H1 (cell line): ENCODE measurements at regions not wholly inside any gene's neighbourhood (a gene's known extent, or its start where the extent isn't known, plus 50 kb on each side); places are given as distances from the start of the nearest gene placed in this dataset.

Experiments
- CTCF ChIA-PET: fragments of 300-600 bp; sonication (Branson Sonifier 250); formaldehyde crosslinking; loops from one replicate; lab custom pipeline; 2021; ENCODE audit not compliant: partially characterized antibody; lab: Charles Lee
- POLR2A ChIA-PET: fragments of 300-600 bp; sonication (Branson Sonifier 250); formaldehyde crosslinking; loops from one replicate; lab custom pipeline; 2021; ENCODE audit warnings: inconsistent platforms; ENCODE audit not compliant: partially characterized antibody; lab: Charles Lee
- DNase-seq, 2 experiments: peaks; one replicate each; pipeline versions ENCODE4 v3.0.0 to v3.0.0-alpha.2; 2010 to 2022; ENCODE audit warnings: low spot score in 2 of 2, low read depth in 1 of 2, mixed read lengths in 1 of 2
- FAIRE-seq: peaks from 2 replicates; lab custom pipeline; 2011; peaks lifted over from hg19 to GRCh38; lab: Jason Lieb, UNC
- H2AFZ ChIP-seq: 2 replicates; pipeline ENCODE4 v1.8.1; 2012; ENCODE audit warnings: low read length, inconsistent platforms
- H2AK5ac ChIP-seq: 2 replicates; pipeline ENCODE4 v1.6.1; 2013; ENCODE audit warnings: low read depth, low read length
- H2BK120ac ChIP-seq: replicated peaks from 2 replicates; pipeline ENCODE3; 2013; ENCODE audit warnings: low read depth, low read length, inconsistent platforms
- H2BK12ac ChIP-seq: 2 replicates; pipeline ENCODE4 v1.6.1; 2013; ENCODE audit warnings: low read depth, low read length
- H2BK15ac ChIP-seq: 2 replicates; pipeline ENCODE4 v1.6.1; 2013; ENCODE audit warnings: low read length
- H2BK20ac ChIP-seq: 2 replicates; pipeline ENCODE4 v1.6.1; 2013; ENCODE audit warnings: low read length
- H2BK5ac ChIP-seq: 2 replicates; pipeline ENCODE4 v1.6.1; 2013; ENCODE audit warnings: low read depth, low read length
- H3K14ac ChIP-seq: 2 replicates; pipeline ENCODE4 v1.6.1; 2013; ENCODE audit warnings: inconsistent platforms; ENCODE audit not compliant: insufficient read length
- H3K18ac ChIP-seq: 2 replicates; pipeline ENCODE4 v1.6.1; 2013; ENCODE audit warnings: low read length; ENCODE audit errors: extremely low read depth
- H3K23ac ChIP-seq: 2 replicates; pipeline ENCODE4 v1.6.1; 2013; ENCODE audit warnings: inconsistent platforms; ENCODE audit not compliant: insufficient read length
- H3K23me2 ChIP-seq: 2 replicates; pipeline ENCODE4 v1.6.1; 2013; ENCODE audit warnings: low read depth, low read length
- H3K27ac ChIP-seq: 2 replicates; pipeline ENCODE4 v1.6.1; 2011; ENCODE audit warnings: low read depth, low read length, inconsistent platforms
- H3K27me3 ChIP-seq, 4 experiments: replicated peaks in 1 of 4; 1 replicate in 1 of 4; 2 replicates in 3 of 4; pipeline versions ENCODE4 v1.6.1 to v1.8.1; 2011 to 2013; ENCODE audit warnings: low read length in 3 of 4, mild to moderate bottlenecking in 3 of 4, inconsistent platforms in 2 of 4, mixed read lengths in 2 of 4, moderate library complexity in 1 of 4; ENCODE audit not compliant: control insufficient read depth in 3 of 4, insufficient read depth in 3 of 4; ENCODE audit errors: extremely low read depth in 1 of 4
- H3K36me3 ChIP-seq, 4 experiments: 2 replicates each; pipeline versions ENCODE4 v1.6.1 to v1.8.1; 2011 to 2013; ENCODE audit warnings: mild to moderate bottlenecking in 4 of 4, low read length in 3 of 4, moderate library complexity in 2 of 4, control low read depth in 1 of 4, inconsistent platforms in 1 of 4; ENCODE audit not compliant: insufficient read depth in 4 of 4, control insufficient read depth in 2 of 4
- H3K4ac ChIP-seq: replicated peaks from 2 replicates; pipeline ENCODE3; 2013; ENCODE audit warnings: low read length, low read depth, mixed read lengths, inconsistent platforms; ENCODE audit not compliant: insufficient read length
- H3K4me1 ChIP-seq, 4 experiments: replicated peaks in 1 of 4; 1 replicate in 1 of 4; 2 replicates in 3 of 4; pipeline versions ENCODE4 v1.6.1 to v1.8.1; 2011 to 2013; ENCODE audit warnings: low read length in 3 of 4, inconsistent platforms in 2 of 4, mixed read lengths in 1 of 4; ENCODE audit not compliant: insufficient read depth in 4 of 4, control insufficient read depth in 3 of 4
- H3K4me2 ChIP-seq, 2 experiments: 2 replicates each; pipeline versions ENCODE4 v1.6.1 to v1.8.1; 2011 to 2013; ENCODE audit warnings: low read depth in 2 of 2, low read length in 2 of 2, control low read depth in 1 of 2, inconsistent platforms in 1 of 2, mild to moderate bottlenecking in 1 of 2; ENCODE audit not compliant: insufficient read depth in 1 of 2
- H3K4me3 ChIP-seq, 4 experiments: fragments of 200-600, 300-600 bp in 1 of 4; sonication (generic), shearing (Covaris generic), sonication (Bioruptor Twin) in 1 of 4; 2 replicates each; pipeline versions ENCODE4 v1.5.1 to v1.8.1; 2011 to 2016; ENCODE audit warnings: low read length in 4 of 4, low read depth in 3 of 4, control low read depth in 2 of 4, inconsistent platforms in 2 of 4, mild to moderate bottlenecking in 2 of 4, mixed read lengths in 1 of 4, moderate library complexity in 1 of 4; ENCODE audit not compliant: insufficient read depth in 2 of 4; ENCODE audit errors: extremely low read depth in 1 of 4
- H3K56ac ChIP-seq: replicated peaks from 2 replicates; pipeline ENCODE3; 2013; ENCODE audit warnings: low read depth, mild to moderate bottlenecking, mixed read lengths, low read length, inconsistent platforms; ENCODE audit not compliant: insufficient read length
- H3K79me1 ChIP-seq: 2 replicates; pipeline ENCODE4 v1.6.1; 2013; ENCODE audit warnings: low read depth, low read length, control low read depth
- H3K79me2 ChIP-seq, 2 experiments: 2 replicates each; pipeline versions ENCODE4 v1.6.1 to v1.8.1; 2012 to 2013; ENCODE audit warnings: low read length in 2 of 2, mild to moderate bottlenecking in 2 of 2, inconsistent platforms in 1 of 2; ENCODE audit not compliant: insufficient read depth in 2 of 2, control insufficient read depth in 1 of 2
- H3K9ac ChIP-seq, 4 experiments: replicated peaks in 1 of 4; 1 replicate in 1 of 4; 2 replicates in 3 of 4; pipeline versions ENCODE4 v1.6.1 to v1.8.1; 2011 to 2013; ENCODE audit warnings: low read depth in 3 of 4, low read length in 3 of 4, control low read depth in 2 of 4, mild to moderate bottlenecking in 2 of 4, moderate library complexity in 2 of 4, inconsistent platforms in 1 of 4; ENCODE audit errors: extremely low read depth in 1 of 4
- H3K9me3 ChIP-seq, 2 experiments: 2 replicates each; pipeline versions ENCODE4 v1.6.1 to v1.8.1; 2012 to 2013; ENCODE audit warnings: mild to moderate bottlenecking in 2 of 2, moderate library complexity in 2 of 2, control low read depth in 1 of 2, inconsistent platforms in 1 of 2, low read depth in 1 of 2, low read length in 1 of 2, mixed read lengths in 1 of 2; ENCODE audit not compliant: insufficient read depth in 2 of 2
- H4K20me1 ChIP-seq, 2 experiments: replicated peaks in 1 of 2; 2 replicates each; pipeline versions ENCODE3 to v1.8.1; 2011 to 2013; ENCODE audit warnings: inconsistent platforms in 2 of 2, low read length in 2 of 2, mild to moderate bottlenecking in 1 of 2; ENCODE audit not compliant: insufficient read depth in 2 of 2, control insufficient read depth in 1 of 2
- H4K5ac ChIP-seq: 2 replicates; pipeline ENCODE4 v1.6.1; 2013; ENCODE audit warnings: low read length, low read depth, mixed read lengths, inconsistent platforms; ENCODE audit not compliant: insufficient read length
- H4K8ac ChIP-seq: 2 replicates; pipeline ENCODE4 v1.8.0; 2013; ENCODE audit warnings: mild to moderate bottlenecking, moderate library complexity, low read length, inconsistent platforms; ENCODE audit not compliant: insufficient read depth; ENCODE audit errors: extremely low read depth
- H4K91ac ChIP-seq: replicated peaks from 2 replicates; pipeline ENCODE3; 2013; ENCODE audit warnings: low read length, mixed read lengths, inconsistent platforms; ENCODE audit not compliant: insufficient read length
- BACH1 ChIP-seq: IDR thresholded peaks from 2 replicates; pipeline ENCODE4 v1.6.1; 2012; ENCODE audit warnings: low read length, improper control_type of control experiment
- EZH2 ChIP-seq: fragments of 200-600 bp; sonication (generic); IDR thresholded peaks from 2 replicates; pipeline ENCODE4 v1.7.1; 2012; ENCODE audit warnings: low read depth, mild to moderate bottlenecking, moderate library complexity, low read length, inconsistent platforms; ENCODE audit not compliant: severe bottlenecking
- GTF2F1 ChIP-seq: IDR thresholded peaks from 2 replicates; pipeline ENCODE4 v1.6.1; 2012; ENCODE audit warnings: low read depth, low read length, improper control_type of control experiment, borderline replicate concordance
- MAFK ChIP-seq: IDR thresholded peaks from 2 replicates; pipeline ENCODE4 v1.6.1; 2012; ENCODE audit warnings: low read depth, mild to moderate bottlenecking, improper control_type of control experiment, low read length
- RAD21 ChIP-seq, 2 experiments: IDR thresholded peaks in 1 of 2; conservative IDR thresholded peaks in 1 of 2; 2 replicates each; pipeline ENCODE4 v1.6.1; 2011; ENCODE audit warnings: low read depth in 2 of 2, low read length in 2 of 2, improper control_type of control experiment in 1 of 2, inconsistent platforms in 1 of 2, mild to moderate bottlenecking in 1 of 2, moderate library complexity in 1 of 2
- SIX5 ChIP-seq: IDR thresholded peaks from 2 replicates; pipeline ENCODE4 v1.6.1; 2011; ENCODE audit warnings: mild to moderate bottlenecking, low read depth, low read length
- SP1 ChIP-seq: IDR thresholded peaks from 2 replicates; pipeline ENCODE4 v1.6.1; 2011; ENCODE audit warnings: low read depth, low read length
- TBP ChIP-seq: IDR thresholded peaks from 2 replicates; pipeline ENCODE4 v1.6.1; 2011; ENCODE audit warnings: low read depth, low read length, improper control_type of control experiment
- TCF12 ChIP-seq: IDR thresholded peaks from 2 replicates; pipeline ENCODE4 v1.6.1; 2011; ENCODE audit warnings: low read depth, mild to moderate bottlenecking, low read length
- WGBS, 2 experiments: shearing (Covaris generic) in 1 of 2; methylation state at CpG; one replicate each; pipeline versions ENCODE4 v1.1.6 to v1.1.7; 2013 to 2015; ENCODE audit warnings: low lambda C conversion rate in 2 of 2, mixed read lengths in 2 of 2, inconsistent platforms in 1 of 2, low coverage in 1 of 2, missing lambda C conversion rate in 1 of 2; ENCODE audit not compliant: insufficient replicate concordance in 2 of 2, insufficient coverage in 1 of 2, insufficient read length in 1 of 2; ENCODE audit errors: extremely low coverage in 1 of 2, missing lambda C conversion rate in 1 of 2; 5-methylcytosine and 5-hydroxymethylcytosine counted together
- TF ChIP-seq, protein P1 (sequence below): IDR thresholded peaks from 2 replicates; pipeline ENCODE4 v1.6.1; 2011; ENCODE audit warnings: low read depth, mild to moderate bottlenecking, low read length; ENCODE audit not compliant: insufficient read depth
- TF ChIP-seq, protein P2 (sequence below): IDR thresholded peaks from 2 replicates; pipeline ENCODE4 v1.6.1; 2012; ENCODE audit warnings: low read length, inconsistent platforms

- H2BK5ac ChIP-seq, result no peak overlapping the region
- H3K18ac ChIP-seq, result no peak overlapping the region
- no peak overlapping the region for H4K91ac ChIP-seq
- no peak overlapping the region for H2BK12ac ChIP-seq
- H3K23me2 ChIP-seq, result no peaks in the 10 kb centered on the region
- H3K27me3 ChIP-seq, result no peaks in the 10 kb centered on the region
- no peak overlapping the region for H3K4ac ChIP-seq
- H4K20me1 ChIP-seq, result no peaks in the 10 kb centered on the region
- H3K56ac ChIP-seq, result no peak overlapping the region
- no peak overlapping the region for H3K4me3 ChIP-seq
- H2BK20ac ChIP-seq, result no peak overlapping the region
- H4K5ac ChIP-seq, result no peak overlapping the region
- no peak overlapping the region for H2AK5ac ChIP-seq
- H3K79me1 ChIP-seq, result no peaks in the 10 kb centered on the region
- 93% methylated on average over 3 of the region's 3 CpGs; no CpG with 5 or more reads in 1 of the 2 experiments for WGBS, 2 experiments
- no peak overlapping the region for H3K27ac ChIP-seq
- no peak overlapping the region for H3K9ac ChIP-seq
- ChIA-PET POLR2A (no interaction called here), CTCF (interaction anchor here (0.9 kb wide), 1 partner anchor 350 kb away, joined by 3 read pairs; no protein-coding TSS in a partner anchor)
- no peaks in the 10 kb centered on the region for H3K9me3 ChIP-seq
- H3K14ac ChIP-seq, result no peak overlapping the region
- no peak overlapping the region for H2AFZ ChIP-seq
- H3K23ac ChIP-seq, result no peak overlapping the region
- H2BK15ac ChIP-seq, result no peak overlapping the region
- no peak overlapping the region for H2BK120ac ChIP-seq
- FAIRE-seq (no peak), DNase-seq (no peak)
- H4K8ac ChIP-seq, result no peak overlapping the region
- no peak for TF ChIP-seq GTF2F1
- TF ChIP-seq BACH1, result no peak
- TF ChIP-seq SIX5, result no peak
- TF ChIP-seq, protein P1, sequence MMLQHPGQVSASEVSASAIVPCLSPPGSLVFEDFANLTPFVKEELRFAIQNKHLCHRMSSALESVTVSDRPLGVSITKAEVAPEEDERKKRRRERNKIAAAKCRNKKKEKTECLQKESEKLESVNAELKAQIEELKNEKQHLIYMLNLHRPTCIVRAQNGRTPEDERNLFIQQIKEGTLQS, result no peak
- no peak for TF ChIP-seq MAFK
- TF ChIP-seq TBP, result no peak
- TF ChIP-seq, protein P2, sequence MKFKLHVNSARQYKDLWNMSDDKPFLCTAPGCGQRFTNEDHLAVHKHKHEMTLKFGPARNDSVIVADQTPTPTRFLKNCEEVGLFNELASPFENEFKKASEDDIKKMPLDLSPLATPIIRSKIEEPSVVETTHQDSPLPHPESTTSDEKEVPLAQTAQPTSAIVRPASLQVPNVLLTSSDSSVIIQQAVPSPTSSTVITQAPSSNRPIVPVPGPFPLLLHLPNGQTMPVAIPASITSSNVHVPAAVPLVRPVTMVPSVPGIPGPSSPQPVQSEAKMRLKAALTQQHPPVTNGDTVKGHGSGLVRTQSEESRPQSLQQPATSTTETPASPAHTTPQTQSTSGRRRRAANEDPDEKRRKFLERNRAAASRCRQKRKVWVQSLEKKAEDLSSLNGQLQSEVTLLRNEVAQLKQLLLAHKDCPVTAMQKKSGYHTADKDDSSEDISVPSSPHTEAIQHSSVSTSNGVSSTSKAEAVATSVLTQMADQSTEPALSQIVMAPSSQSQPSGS, result no peak
- no peak for TF ChIP-seq RAD21 (IDR thresholded peaks at IDR 0.05 in 1 of 2, conservative IDR thresholded peaks at IDR 0.05 in 1 of 2; ENCODE audit: low read depth in 2 of 2, low read length in 2 of 2)
- no peak for TF ChIP-seq SP1
- no peak for TF ChIP-seq EZH2
- TF ChIP-seq TCF12, result no peak
- no peak overlapping the region for H3K4me2 ChIP-seq
- H3K4me1 ChIP-seq, result peaks cover 0 to 3% (median 0%) of the 10 kb centered on the region in 4 experiments; a peak in 3 of 7 replicates
- H3K79me2 ChIP-seq, result no peaks in the 10 kb centered on the region
- H3K36me3 ChIP-seq, result no peaks in the 10 kb centered on the region
Measured at GRCh38 chr5:127205147-127205546, 85.4 kb upstream of the MEGF10 start.
